ENCODE measurements at regions not wholly inside any gene's neighbourhood (a gene's known extent, or its start where the extent isn't known, plus 50 kb on each side); places are given as distances from the start of the nearest gene placed in this dataset.

DNA sequence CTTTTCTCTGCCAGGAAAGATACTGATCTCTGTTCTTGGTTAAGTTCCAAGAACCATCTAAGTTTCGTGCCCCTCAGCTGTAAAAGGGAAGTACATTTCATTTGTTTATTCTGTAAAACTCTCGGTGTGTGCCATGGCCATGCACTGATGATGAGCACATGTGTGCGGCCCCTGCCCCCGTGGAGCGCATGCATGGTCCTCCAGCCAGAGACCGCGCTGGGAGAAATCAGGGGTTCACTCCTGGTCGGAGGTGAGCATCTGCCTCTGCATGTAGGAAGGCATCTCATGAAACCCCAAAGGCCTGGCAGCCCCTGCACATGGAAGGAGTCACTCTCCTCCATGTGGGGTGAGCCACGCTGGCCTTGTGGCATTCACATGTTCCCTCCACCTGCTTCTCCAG is 102.5 kb upstream of the RTL1 start:
- no peaks in the 10 kb centered on the region for H3K36me3 ChIP-seq (ENCODE audit: control insufficient read depth in 2 of 2, extremely low read depth in 1 of 2, insufficient read depth in 1 of 2, low read length in 1 of 2)
- WGBS (ENCODE audit: insufficient coverage): 35% methylated on average over 9 of the region's 9 CpGs
- no peak for ATAC-seq (replicated peaks in 1 of 4)
- no peak overlapping the region for H3K4me3 ChIP-seq (ENCODE audit: control insufficient read depth in 1 of 2, extremely low read depth in 1 of 2, low read length in 1 of 2)
- CTCF ChIA-PET: no interaction called here
- H3K4me3 Mint-ChIP-seq: no peak overlapping the region
- H3K27me3 ChIP-seq (replicated peaks in 1 of 2; ENCODE audit: control insufficient read depth in 2 of 2, extremely low read depth in 1 of 2, insufficient read depth in 2 of 2, low read length in 1 of 2): peaks cover 0 to 50% of the 10 kb centered on the region in 2 experiments
- POLR2A ChIA-PET: no interaction called here
- no peak overlapping the region for H3K27ac ChIP-seq (ENCODE audit: low read length)
- H3K4me1 Mint-ChIP-seq: peaks cover 0 to 3% (median 0%) of the 10 kb centered on the region in 3 donors
- H3K27me3 Mint-ChIP-seq: peaks cover 38 to 45% of the 10 kb centered on the region in 2 donors
- no peak overlapping the region for H3K27ac Mint-ChIP-seq
- H3K9me3 ChIP-seq: no peaks in the 10 kb centered on the region
- DNase-seq: no peak
- H3K36me3 Mint-ChIP-seq: no peaks in the 10 kb centered on the region
- H3K4me1 ChIP-seq (ENCODE audit: control insufficient read depth in 1 of 2, extremely low read depth in 1 of 2, insufficient read depth in 2 of 2, low read length in 2 of 2): no peaks in the 10 kb centered on the region
- H3K9me3 Mint-ChIP-seq: no peaks in the 10 kb centered on the region

DNA sequence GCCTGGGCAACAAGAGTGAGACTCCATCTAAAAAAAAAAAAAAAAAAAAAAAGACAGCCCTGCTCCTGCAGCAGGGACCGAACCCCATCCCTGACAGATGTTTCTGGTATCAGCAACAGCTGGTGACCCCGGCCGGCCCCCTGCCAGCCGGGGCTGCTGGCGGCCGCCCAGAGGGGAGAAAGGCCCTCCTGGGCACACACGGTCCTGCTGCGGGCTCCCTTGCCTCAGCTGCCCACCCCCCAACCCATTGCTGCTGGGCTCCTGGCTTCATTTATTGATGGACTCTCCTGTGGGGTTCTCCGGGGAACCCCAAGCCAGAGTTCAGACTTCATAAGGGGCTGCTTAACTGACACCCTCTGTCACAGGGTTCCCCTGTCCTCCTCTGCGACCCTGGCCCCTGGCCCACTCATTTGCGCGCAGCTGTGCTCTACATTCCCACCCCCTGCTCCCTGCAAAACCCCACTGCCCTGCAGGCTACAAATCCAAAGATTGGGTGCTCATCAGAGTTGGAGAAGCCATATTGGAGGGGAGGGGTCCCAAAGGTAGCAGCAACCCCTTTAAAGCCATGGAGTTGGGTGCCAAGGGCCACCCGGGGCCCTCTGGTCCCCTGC is 103.6 kb upstream of the RTL1 start:
- WGBS (ENCODE audit: insufficient coverage): 77% methylated on average over 9 of the region's 13 CpGs
- Mint-ChIP-seq H3K36me3 (no peaks in the 10 kb centered on the region), H3K27me3 (peaks cover 40 to 41% of the 10 kb centered on the region in 2 donors), H3K27ac (no peak overlapping the region), H3K4me1 (peaks cover 0 to 3% (median 0%) of the 10 kb centered on the region in 3 donors), H3K9me3 (peaks cover 6 to 8% (median 7%) of the 10 kb centered on the region in 3 donors), H3K4me3 (no peak overlapping the region)
- Histone ChIP-seq H3K9me3 (no peaks in the 10 kb centered on the region), H3K36me3 (ENCODE audit: control insufficient read depth in 2 of 2, extremely low read depth in 1 of 2, insufficient read depth in 1 of 2, low read length in 1 of 2) (no peaks in the 10 kb centered on the region), H3K27ac (ENCODE audit: low read length) (no peak overlapping the region), H3K27me3 (replicated peaks in 1 of 2; ENCODE audit: control insufficient read depth in 2 of 2, extremely low read depth in 1 of 2, insufficient read depth in 2 of 2, low read length in 1 of 2) (peaks cover 0 to 50% of the 10 kb centered on the region in 2 experiments), H3K4me3 (ENCODE audit: control insufficient read depth in 1 of 2, extremely low read depth in 1 of 2, low read length in 1 of 2) (no peak overlapping the region), H3K4me1 (ENCODE audit: control insufficient read depth in 1 of 2, extremely low read depth in 1 of 2, insufficient read depth in 2 of 2, low read length in 2 of 2) (no peaks in the 10 kb centered on the region)
- DNase-seq: no peak
- no peak for ATAC-seq (replicated peaks in 1 of 4)
- POLR2A ChIA-PET: no interaction called here
- CTCF ChIA-PET: no interaction called here

- H3K27me3 ChIP-seq (replicated peaks in 1 of 2; ENCODE audit: control insufficient read depth in 2 of 2, extremely low read depth in 1 of 2, insufficient read depth in 2 of 2, low read length in 1 of 2): peaks cover 0 to 47% of the 10 kb centered on the region in 2 experiments
- no peak overlapping the region for H3K4me3 Mint-ChIP-seq
- no peak overlapping the region for H3K27ac ChIP-seq (ENCODE audit: low read length)
- H3K27me3 Mint-ChIP-seq: peaks cover 40 to 41% of the 10 kb centered on the region in 2 donors
- H3K4me1 Mint-ChIP-seq: peaks cover 0 to 3% (median 0%) of the 10 kb centered on the region in 3 donors
- ChIA-PET CTCF (no interaction called here), POLR2A (no interaction called here)
- H3K9me3 Mint-ChIP-seq: peaks cover 10 to 13% (median 10%) of the 10 kb centered on the region in 3 donors
- DNase-seq (no peak), ATAC-seq (replicated peaks in 1 of 4) (no peak)
- no peaks in the 10 kb centered on the region for H3K9me3 ChIP-seq
- H3K27ac Mint-ChIP-seq: no peak overlapping the region
- H3K4me1 ChIP-seq (ENCODE audit: control insufficient read depth in 1 of 2, extremely low read depth in 1 of 2, insufficient read depth in 2 of 2, low read length in 2 of 2): no peaks in the 10 kb centered on the region
- H3K36me3 ChIP-seq (ENCODE audit: control insufficient read depth in 2 of 2, extremely low read depth in 1 of 2, insufficient read depth in 1 of 2, low read length in 1 of 2): no peaks in the 10 kb centered on the region
- no peaks in the 10 kb centered on the region for H3K36me3 Mint-ChIP-seq
- WGBS (ENCODE audit: insufficient coverage): no CpG with 5 or more reads among the region's 4 CpGs
- no peak overlapping the region for H3K4me3 ChIP-seq (ENCODE audit: control insufficient read depth in 1 of 2, extremely low read depth in 1 of 2, low read length in 1 of 2)
Observed at GRCh38 chr14:101007765-101008164, 104.2 kb upstream of the RTL1 start.

DNA sequence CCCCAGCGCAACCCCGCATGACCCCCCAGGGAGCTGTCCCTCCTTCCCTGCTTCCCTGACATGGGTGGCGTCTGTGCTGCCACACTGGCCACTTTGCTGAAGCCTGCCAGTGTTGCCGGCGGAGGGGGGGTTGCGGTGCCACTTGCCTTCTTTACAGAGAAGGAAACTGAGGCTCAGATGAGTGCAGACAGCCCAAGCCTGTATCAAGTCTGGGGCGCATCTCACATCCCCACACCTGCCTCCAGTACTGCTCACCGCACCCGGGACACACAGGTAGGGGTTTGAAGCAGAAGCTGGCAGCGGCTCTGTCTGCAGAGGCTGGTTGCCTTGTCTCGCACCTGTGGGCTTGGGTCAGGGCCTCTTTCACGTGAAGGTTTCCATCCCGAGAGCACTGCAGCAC is 104.7 kb upstream of the RTL1 start:
- 90% methylated on average over 12 of the region's 13 CpGs for WGBS (ENCODE audit: insufficient coverage)
- ATAC-seq (replicated peaks in 1 of 4) (no peak), DNase-seq (no peak)
- no peaks in the 10 kb centered on the region for H3K36me3 Mint-ChIP-seq
- H3K4me3 ChIP-seq (ENCODE audit: control insufficient read depth in 1 of 2, extremely low read depth in 1 of 2, low read length in 1 of 2): no peak overlapping the region
- peaks cover 40 to 41% of the 10 kb centered on the region in 2 donors for H3K27me3 Mint-ChIP-seq
- no peak overlapping the region for H3K27ac Mint-ChIP-seq
- H3K27me3 ChIP-seq (replicated peaks in 1 of 2; ENCODE audit: control insufficient read depth in 2 of 2, extremely low read depth in 1 of 2, insufficient read depth in 2 of 2, low read length in 1 of 2): peaks cover 0 to 43% of the 10 kb centered on the region in 2 experiments
- H3K27ac ChIP-seq (ENCODE audit: low read length): no peak overlapping the region
- ChIA-PET CTCF (no interaction called here), POLR2A (no interaction called here)
- H3K4me1 ChIP-seq (ENCODE audit: control insufficient read depth in 1 of 2, extremely low read depth in 1 of 2, insufficient read depth in 2 of 2, low read length in 2 of 2): no peaks in the 10 kb centered on the region
- no peak overlapping the region for H3K4me3 Mint-ChIP-seq
- no peaks in the 10 kb centered on the region for H3K36me3 ChIP-seq (ENCODE audit: control insufficient read depth in 2 of 2, extremely low read depth in 1 of 2, insufficient read depth in 1 of 2, low read length in 1 of 2)
- H3K9me3 Mint-ChIP-seq: peaks cover 10 to 14% (median 10%) of the 10 kb centered on the region in 3 donors
- no peaks in the 10 kb centered on the region for H3K9me3 ChIP-seq
- H3K4me1 Mint-ChIP-seq: peaks cover 0 to 3% (median 0%) of the 10 kb centered on the region in 3 donors

- POLR2A ChIA-PET: no interaction called here
- H3K27ac ChIP-seq (ENCODE audit: low read length): no peak overlapping the region
- no peaks in the 10 kb centered on the region for H3K4me1 ChIP-seq (ENCODE audit: control insufficient read depth in 1 of 2, extremely low read depth in 1 of 2, insufficient read depth in 2 of 2, low read length in 2 of 2)
- no peak for DNase-seq
- Mint-ChIP-seq H3K27ac (no peak overlapping the region), H3K4me3 (no peak overlapping the region), H3K9me3 (peaks cover 10 to 14% (median 10%) of the 10 kb centered on the region in 3 donors), H3K27me3 (peaks cover 40 to 41% of the 10 kb centered on the region in 2 donors), H3K4me1 (peaks cover 0 to 3% (median 0%) of the 10 kb centered on the region in 3 donors), H3K36me3 (no peaks in the 10 kb centered on the region)
- H3K9me3 ChIP-seq: no peaks in the 10 kb centered on the region
- no peak for ATAC-seq (replicated peaks in 1 of 4)
- CTCF ChIA-PET: no interaction called here
- H3K4me3 ChIP-seq (ENCODE audit: control insufficient read depth in 1 of 2, extremely low read depth in 1 of 2, low read length in 1 of 2): no peak overlapping the region
- no peaks in the 10 kb centered on the region for H3K36me3 ChIP-seq (ENCODE audit: control insufficient read depth in 2 of 2, extremely low read depth in 1 of 2, insufficient read depth in 1 of 2, low read length in 1 of 2)
- 91% methylated on average over 9 of the region's 9 CpGs for WGBS (ENCODE audit: insufficient coverage)
- H3K27me3 ChIP-seq (replicated peaks in 1 of 2; ENCODE audit: control insufficient read depth in 2 of 2, extremely low read depth in 1 of 2, insufficient read depth in 2 of 2, low read length in 1 of 2): peaks cover 0 to 39% of the 10 kb centered on the region in 2 experiments
Observed at GRCh38 chr14:101008631-101009336, 105.3 kb upstream of the RTL1 start.

- peaks cover 0 to 31% of the 10 kb centered on the region in 2 experiments for H3K27me3 ChIP-seq (replicated peaks in 1 of 2; ENCODE audit: control insufficient read depth in 2 of 2, extremely low read depth in 1 of 2, insufficient read depth in 2 of 2, low read length in 1 of 2)
- H3K9me3 ChIP-seq: no peaks in the 10 kb centered on the region
- Mint-ChIP-seq H3K27ac (no peak overlapping the region), H3K36me3 (no peaks in the 10 kb centered on the region), H3K27me3 (peaks cover 34% of the 10 kb centered on the region in 2 donors), H3K4me3 (no peak overlapping the region), H3K4me1 (peaks cover 0 to 3% (median 0%) of the 10 kb centered on the region in 3 donors), H3K9me3 (peaks cover 10 to 14% (median 10%) of the 10 kb centered on the region in 3 donors)
- ChIA-PET POLR2A (no interaction called here), CTCF (no interaction called here)
- DNase-seq: no peak
- no peak overlapping the region for H3K4me3 ChIP-seq (ENCODE audit: control insufficient read depth in 1 of 2, extremely low read depth in 1 of 2, low read length in 1 of 2)
- 77% methylated on average over 5 of the region's 5 CpGs for WGBS (ENCODE audit: insufficient coverage)
- no peak for ATAC-seq (replicated peaks in 1 of 4)
- no peaks in the 10 kb centered on the region for H3K36me3 ChIP-seq (ENCODE audit: control insufficient read depth in 2 of 2, extremely low read depth in 1 of 2, insufficient read depth in 1 of 2, low read length in 1 of 2)
- H3K27ac ChIP-seq (ENCODE audit: low read length): no peak overlapping the region
- H3K4me1 ChIP-seq (ENCODE audit: control insufficient read depth in 1 of 2, extremely low read depth in 1 of 2, insufficient read depth in 2 of 2, low read length in 2 of 2): no peaks in the 10 kb centered on the region
Observed at GRCh38 chr14:101009531-101009930, 106.0 kb upstream of the RTL1 start.

Data from T-cell (primary cell).